Bronchial epithelial cell (primary cell): ENCODE measurements at regions not wholly inside any gene's neighbourhood (a gene's known extent, or its start where the extent isn't known, plus 50 kb on each side); places are given as distances from the start of the nearest gene placed in this dataset.
A peak's percentile ranks its signal among the peaks of the same experiment; 100 is the strongest.
"Not testable (repeated sequence)": the region's sequence is repeated elsewhere in the genome, so short reads cannot be mapped to it uniquely, and the experiment has no call there.

Source experiments
- DNase-seq: peaks from one replicate; pipeline ENCODE4 v3.0.0-alpha.2; 2010; ENCODE audit warnings: low read depth
- FAIRE-seq: peaks from 2 replicates; lab custom pipeline; 2011; peaks lifted over from hg19 to GRCh38; lab: Jason Lieb, UNC
- H3K27me3 ChIP-seq: 2 replicates; pipeline ENCODE4 v1.5.1; 2011; ENCODE audit warnings: low read length; ENCODE audit not compliant: control insufficient read depth, insufficient read depth
- H3K36me3 ChIP-seq: 2 replicates; pipeline ENCODE4 v1.5.1; 2011; ENCODE audit warnings: low read length; ENCODE audit not compliant: control insufficient read depth, insufficient read depth
- H3K4me3 ChIP-seq: 2 replicates; pipeline ENCODE4 v1.5.1; 2011; ENCODE audit warnings: mild to moderate bottlenecking, low read depth, low read length, control low read depth
- CTCF ChIP-seq: IDR thresholded peaks from 2 replicates; pipeline ENCODE4 v1.5.1; 2011; ENCODE audit warnings: mild to moderate bottlenecking, moderate library complexity, low read length, control low read depth, inconsistent platforms; ENCODE audit not compliant: insufficient read depth, severe bottlenecking

DNA sequence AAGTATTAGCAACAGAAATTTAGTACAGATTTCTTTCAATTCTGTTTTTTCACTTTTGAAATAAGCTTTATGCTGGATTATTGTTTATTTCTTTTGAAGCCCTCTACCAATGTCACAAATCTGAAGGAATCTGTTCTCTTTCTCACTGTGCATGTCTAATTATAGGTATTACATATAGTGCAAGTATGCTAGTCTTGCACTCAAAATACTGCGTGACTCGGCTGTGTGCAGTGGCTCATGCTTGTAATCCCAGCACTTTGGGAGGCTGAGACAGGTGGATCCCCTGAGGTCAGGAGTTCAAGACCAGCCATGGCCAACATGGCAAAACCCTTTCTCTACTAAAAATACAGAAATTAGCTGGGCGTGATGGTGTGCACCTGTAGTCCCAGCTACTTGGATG, 95.8 kb upstream of the PLAAT1 start:
- H3K4me3 ChIP-seq: no peak overlapping the region
- FAIRE-seq (no peak), DNase-seq (no peak)
- H3K36me3 ChIP-seq: no peaks in the 10 kb centered on the region
- no peak for TF ChIP-seq CTCF
- H3K27me3 ChIP-seq: no peaks in the 10 kb centered on the region

- no peak for TF ChIP-seq CTCF
- DNase-seq: no peak
- H3K36me3 ChIP-seq: no peaks in the 10 kb centered on the region
- FAIRE-seq: no peak
- no peaks in the 10 kb centered on the region for H3K27me3 ChIP-seq
- H3K4me3 ChIP-seq: no peak overlapping the region
Observed at GRCh38 chr3:193148688-193149473, 92.1 kb upstream of the PLAAT1 start.

DNA sequence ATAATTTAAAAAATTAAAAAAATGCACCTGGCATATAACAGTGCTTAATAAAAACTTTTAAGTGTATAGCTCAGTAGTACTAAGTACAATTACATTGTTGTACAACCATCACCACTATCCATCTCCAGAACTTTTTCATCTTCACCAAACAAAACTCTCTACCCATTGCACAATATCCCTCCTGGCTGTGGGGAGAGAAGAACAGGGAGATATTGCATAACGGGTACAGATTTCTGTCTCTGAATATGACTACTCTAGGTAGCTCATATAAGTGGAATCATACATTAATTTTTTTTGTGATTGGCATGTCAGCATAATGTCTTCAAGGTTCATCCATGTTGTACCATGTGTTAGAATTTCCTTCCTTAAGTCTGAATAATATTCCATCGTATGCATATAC, 91.0 kb upstream of the PLAAT1 start:
- Histone ChIP-seq H3K4me3 (no peak overlapping the region), H3K36me3 (no peaks in the 10 kb centered on the region), H3K27me3 (no peaks in the 10 kb centered on the region)
- no peak for TF ChIP-seq CTCF
- no peak for FAIRE-seq
- DNase-seq: no peak

GRCh38 chr3:193155044-193155781, 85.8 kb upstream of the PLAAT1 start:
- not testable (repeated sequence) for H3K36me3 ChIP-seq, H3K4me3 ChIP-seq, DNase-seq, H3K27me3 ChIP-seq
- FAIRE-seq: peak; percentile 58

- no peak overlapping the region for H3K4me3 ChIP-seq
- H3K27me3 ChIP-seq: no peaks in the 10 kb centered on the region
- no peak for TF ChIP-seq CTCF
- DNase-seq: no peak
- H3K36me3 ChIP-seq: no peaks in the 10 kb centered on the region
- no peak for FAIRE-seq
Observed at GRCh38 chr3:193157051-193157450, 84.0 kb upstream of the PLAAT1 start.

DNA sequence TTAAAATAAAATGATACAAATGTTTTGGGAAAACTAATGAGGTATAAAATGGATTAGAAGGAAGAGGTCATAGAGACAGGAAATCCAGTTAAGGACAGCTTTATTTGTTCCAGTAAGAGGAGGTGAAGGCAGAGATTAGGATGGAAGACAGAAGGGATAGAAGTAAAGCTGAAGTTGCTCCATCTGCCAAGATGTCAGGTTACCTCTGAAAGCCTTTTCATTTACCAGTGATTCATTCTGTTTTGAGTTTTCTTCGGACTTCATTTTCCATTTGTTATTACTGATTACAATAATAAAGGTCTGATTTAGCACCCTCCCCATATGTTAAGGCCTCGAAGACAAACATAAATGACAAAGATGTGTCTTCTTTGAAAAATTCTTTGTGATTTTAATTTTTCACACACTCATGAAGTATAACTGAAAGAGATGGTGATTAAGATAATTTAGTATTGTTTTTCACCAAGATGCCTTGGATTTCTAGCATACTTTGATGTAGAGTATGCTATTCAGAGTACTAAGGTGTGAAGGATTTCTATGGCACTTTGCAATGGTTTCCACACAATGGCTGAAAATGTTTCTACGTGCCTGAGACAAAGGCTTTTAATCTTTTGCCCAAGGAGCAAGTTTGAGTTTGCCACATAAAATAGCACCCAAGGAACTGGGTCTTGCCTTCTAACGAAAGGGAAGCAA, 75.4 kb upstream of the PLAAT1 start:
- TF ChIP-seq CTCF: no peak
- DNase-seq: no peak
- Histone ChIP-seq H3K36me3 (no peaks in the 10 kb centered on the region), H3K27me3 (no peaks in the 10 kb centered on the region), H3K4me3 (no peak overlapping the region)
- FAIRE-seq: no peak
